CD4-positive, CD25-positive, alpha-beta regulatory T cell (primary cell): ENCODE measurements at regions not wholly inside any gene's neighbourhood (a gene's known extent, or its start where the extent isn't known, plus 50 kb on each side); places are given as distances from the start of the nearest gene placed in this dataset.

Source experiments
- ATAC-seq, 2 donors: fragments of 150-1000 bp; cut with Tn5 transposase; one replicate each; pipeline ENCODE4 v1.10.0; 2021; ENCODE audit warnings: low read depth in 2 of 2, moderate number of reproducible peaks in 2 of 2, moderate library complexity in 1 of 2
- DNase-seq, 3 donors: peaks; one replicate each; pipeline versions ENCODE4 v3.0.0 to v3.0.0-alpha.2; 2012 to 2022; ENCODE audit warnings: mixed read lengths in 1 of 3
- H3K27ac ChIP-seq: one replicate; pipeline ENCODE4 v1.7.0; 2013; ENCODE audit warnings: mild to moderate bottlenecking, low read length; ENCODE audit not compliant: insufficient read depth, poor library complexity, severe bottlenecking
- H3K27me3 ChIP-seq: one replicate; pipeline ENCODE4 v1.7.0; 2013; ENCODE audit warnings: low read length; ENCODE audit not compliant: control insufficient read depth, insufficient read depth
- H3K36me3 ChIP-seq: one replicate; pipeline ENCODE4 v1.7.0; 2013; ENCODE audit warnings: mild to moderate bottlenecking, low read length, moderate library complexity; ENCODE audit not compliant: control insufficient read depth, insufficient read depth
- H3K4me1 ChIP-seq: 2 replicates; pipeline ENCODE4 v1.7.0; 2013; ENCODE audit warnings: mild to moderate bottlenecking, low read length; ENCODE audit not compliant: insufficient read depth, control insufficient read depth, poor library complexity, severe bottlenecking
- H3K4me3 ChIP-seq: one replicate; pipeline ENCODE4 v1.7.0; 2013; ENCODE audit warnings: low read depth, mild to moderate bottlenecking, low read length, moderate library complexity
- H3K9me3 ChIP-seq, 2 experiments: 1 replicate in 1 of 2; 2 replicates in 1 of 2; pipeline ENCODE4 v1.7.0; 2013; ENCODE audit warnings: low read length in 2 of 2, mild to moderate bottlenecking in 1 of 2, moderate library complexity in 1 of 2; ENCODE audit not compliant: control insufficient read depth in 2 of 2
- H3K27ac Mint-ChIP-seq, 3 donors: one replicate each; pipeline ENCODE4 v1.8.0; 2020 to 2022; ENCODE audit warnings: mild to moderate bottlenecking in 3 of 3, mixed read lengths in 3 of 3, moderate library complexity in 2 of 3
- H3K27me3 Mint-ChIP-seq: one replicate; pipeline ENCODE4 v1.8.0; 2022; ENCODE audit warnings: mild to moderate bottlenecking, mixed read lengths
- H3K36me3 Mint-ChIP-seq: one replicate; pipeline ENCODE4 v1.8.0; 2020; ENCODE audit warnings: mixed read lengths
- H3K4me1 Mint-ChIP-seq, 4 donors: one replicate each; pipeline ENCODE4 v1.8.0; 2020 to 2022; ENCODE audit warnings: mixed read lengths in 4 of 4, mild to moderate bottlenecking in 1 of 4
- H3K4me3 Mint-ChIP-seq, 4 donors: one replicate each; pipeline ENCODE4 v1.8.0; 2020 to 2022; ENCODE audit warnings: mild to moderate bottlenecking in 4 of 4, mixed read lengths in 4 of 4, moderate library complexity in 3 of 4
- H3K9me3 Mint-ChIP-seq, 7 donors: one replicate each; pipeline ENCODE4 v1.8.0; 2020 to 2022; ENCODE audit warnings: mixed read lengths in 7 of 7, mild to moderate bottlenecking in 3 of 7, moderate library complexity in 2 of 7

DNA sequence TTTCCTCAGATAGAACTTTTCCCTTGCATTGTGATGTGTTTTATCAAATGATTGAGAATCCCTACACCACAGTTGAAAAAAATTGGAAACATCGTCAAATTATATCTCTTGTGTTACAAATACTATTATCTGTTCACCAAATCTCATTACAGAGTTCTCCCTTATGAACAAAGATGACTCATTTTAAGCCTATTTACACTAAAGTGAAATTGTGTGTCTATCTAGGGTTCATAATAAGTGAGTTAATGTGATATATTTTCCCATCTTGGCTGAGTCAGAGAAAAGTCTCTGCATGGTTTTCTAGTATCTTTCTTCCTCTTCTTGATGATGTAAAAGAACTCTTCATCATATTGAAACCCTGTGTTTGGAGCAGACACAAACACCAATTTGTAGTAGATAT, 1263.3 kb upstream of the EYS start:
- Mint-ChIP-seq H3K4me3 (no peak overlapping the region), H3K9me3 (peaks cover 0 to 17% (median 2%) of the 10 kb centered on the region in 7 donors)

GRCh38 chr6:66965227-66965626, 1258.2 kb upstream of the EYS start:
- Histone ChIP-seq H3K27me3 (no peaks in the 10 kb centered on the region), H3K9me3 (peaks cover 3 to 4% of the 10 kb centered on the region in 2 experiments), H3K4me1 (no peaks in the 10 kb centered on the region), H3K27ac (no peak overlapping the region), H3K4me3 (no peak overlapping the region), H3K36me3 (no peaks in the 10 kb centered on the region)
- Mint-ChIP-seq H3K27me3 (no peaks in the 10 kb centered on the region), H3K4me3 (no peak overlapping the region), H3K9me3 (peaks cover 3 to 20% (median 5%) of the 10 kb centered on the region in 7 donors), H3K4me1 (no peaks in the 10 kb centered on the region), H3K27ac (no peak overlapping the region), H3K36me3 (no peaks in the 10 kb centered on the region)
- ATAC-seq (no peak), DNase-seq (no peak)

More for the DNA sequence above, 1263.3 kb upstream of the EYS start:
- H3K36me3 Mint-ChIP-seq = no peaks in the 10 kb centered on the region
- H3K27me3 Mint-ChIP-seq = no peaks in the 10 kb centered on the region
- Histone ChIP-seq H3K9me3 (peaks cover 0 to 3% of the 10 kb centered on the region in 2 experiments), H3K36me3 (no peaks in the 10 kb centered on the region), H3K27me3 (no peaks in the 10 kb centered on the region), H3K4me3 (no peak overlapping the region), H3K4me1 (no peaks in the 10 kb centered on the region), H3K27ac (no peak overlapping the region)
- ATAC-seq (no peak), DNase-seq (no peak)
- H3K27ac Mint-ChIP-seq = no peak overlapping the region
- no peaks in the 10 kb centered on the region for H3K4me1 Mint-ChIP-seq

DNA sequence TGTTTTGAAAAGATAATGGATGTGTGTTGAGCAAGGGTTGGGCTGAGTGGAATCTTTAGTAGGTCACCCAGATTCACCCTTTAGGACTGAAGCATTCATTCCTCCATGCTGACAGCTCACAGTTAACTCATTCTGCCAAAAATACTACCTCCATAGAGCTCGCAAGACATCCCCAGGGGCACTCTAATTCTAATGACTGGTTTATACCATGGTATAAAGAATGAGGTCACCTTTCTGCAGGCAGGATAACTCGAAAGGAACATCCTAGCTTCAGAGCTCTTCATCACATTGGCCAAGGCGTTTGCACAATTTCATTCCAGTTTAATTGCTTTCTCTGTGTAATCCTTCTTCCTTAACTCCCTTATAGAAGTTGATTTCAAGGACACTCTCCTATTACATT, 1257.2 kb upstream of the EYS start:
- Histone ChIP-seq H3K27ac (no peak overlapping the region), H3K4me1 (no peaks in the 10 kb centered on the region), H3K4me3 (no peak overlapping the region), H3K36me3 (no peaks in the 10 kb centered on the region), H3K9me3 (peaks cover 3 to 4% of the 10 kb centered on the region in 2 experiments), H3K27me3 (no peaks in the 10 kb centered on the region)
- no peak for ATAC-seq
- no peak overlapping the region for H3K4me3 Mint-ChIP-seq
- peaks cover 4 to 16% (median 8%) of the 10 kb centered on the region in 7 donors for H3K9me3 Mint-ChIP-seq
- no peak for DNase-seq
- H3K4me1 Mint-ChIP-seq = no peaks in the 10 kb centered on the region
- H3K27me3 Mint-ChIP-seq = no peaks in the 10 kb centered on the region
- no peak overlapping the region for H3K27ac Mint-ChIP-seq
- no peaks in the 10 kb centered on the region for H3K36me3 Mint-ChIP-seq

DNA sequence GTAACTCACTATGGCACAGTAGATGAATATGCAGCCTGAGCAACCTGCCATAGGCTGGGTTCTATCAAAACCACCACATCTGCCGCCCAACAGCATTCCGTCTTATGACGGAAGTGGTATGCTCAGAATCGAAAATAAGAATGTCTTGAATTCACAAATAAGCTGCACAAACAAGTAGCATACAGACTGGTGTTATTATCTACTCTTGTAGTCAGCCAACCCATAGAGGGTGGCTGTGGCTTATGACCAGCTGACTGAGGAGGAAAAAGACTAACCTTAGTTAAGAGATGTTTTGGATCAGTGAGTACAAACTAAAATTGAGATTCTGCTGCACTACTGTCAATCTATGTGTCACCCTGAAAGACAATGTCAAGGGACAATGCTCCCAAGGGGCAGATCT, 1255.1 kb upstream of the EYS start:
- Mint-ChIP-seq H3K4me1 (no peaks in the 10 kb centered on the region), H3K36me3 (no peaks in the 10 kb centered on the region), H3K9me3 (peaks cover 4 to 15% (median 9%) of the 10 kb centered on the region in 7 donors), H3K27me3 (no peaks in the 10 kb centered on the region), H3K27ac (no peak overlapping the region), H3K4me3 (no peak overlapping the region)
- Histone ChIP-seq H3K4me1 (no peaks in the 10 kb centered on the region), H3K27ac (no peak overlapping the region), H3K36me3 (no peaks in the 10 kb centered on the region), H3K9me3 (peaks cover 3 to 4% of the 10 kb centered on the region in 2 experiments), H3K27me3 (no peaks in the 10 kb centered on the region), H3K4me3 (no peak overlapping the region)
- ATAC-seq (no peak), DNase-seq (no peak)

DNA sequence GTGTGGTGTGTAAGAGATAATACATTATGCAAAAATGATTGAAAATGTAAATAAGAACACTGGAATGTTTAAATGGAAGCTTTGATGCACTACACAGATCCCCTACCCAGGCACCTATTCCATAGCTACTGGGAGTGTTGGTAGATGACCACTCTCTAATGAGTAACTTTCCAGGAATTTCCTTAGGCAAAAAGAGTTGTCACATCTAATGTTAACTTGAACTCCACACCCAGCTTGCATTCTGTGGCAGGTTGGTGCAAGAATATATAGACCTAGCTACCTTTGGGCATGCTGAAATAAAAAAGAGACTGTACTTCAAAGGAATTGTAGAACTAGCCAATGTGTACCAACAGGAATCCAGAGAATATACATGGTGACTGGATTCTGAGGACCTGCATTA, 1254.2 kb upstream of the EYS start:
- ATAC-seq (no peak), DNase-seq (no peak)
- no peaks in the 10 kb centered on the region for H3K4me1 ChIP-seq
- Mint-ChIP-seq H3K4me3 (no peak overlapping the region), H3K36me3 (no peaks in the 10 kb centered on the region), H3K4me1 (no peaks in the 10 kb centered on the region), H3K27ac (no peak overlapping the region), H3K27me3 (no peaks in the 10 kb centered on the region), H3K9me3 (peaks cover 4 to 15% (median 9%) of the 10 kb centered on the region in 7 donors)
- H3K36me3 ChIP-seq = no peaks in the 10 kb centered on the region
- H3K27me3 ChIP-seq = no peaks in the 10 kb centered on the region
- H3K27ac ChIP-seq = no peak overlapping the region
- peaks cover 0 to 4% of the 10 kb centered on the region in 2 experiments for H3K9me3 ChIP-seq
- H3K4me3 ChIP-seq = no peak overlapping the region

- no peaks in the 10 kb centered on the region for H3K36me3 ChIP-seq
- DNase-seq (no peak), ATAC-seq (no peak)
- H3K9me3 ChIP-seq = peaks cover 0 to 4% of the 10 kb centered on the region in 2 experiments
- H3K27ac ChIP-seq = no peak overlapping the region
- Mint-ChIP-seq H3K36me3 (no peaks in the 10 kb centered on the region), H3K4me3 (no peak overlapping the region), H3K27me3 (no peaks in the 10 kb centered on the region), H3K4me1 (no peaks in the 10 kb centered on the region), H3K27ac (no peak overlapping the region), H3K9me3 (peaks cover 0 to 5% (median 2%) of the 10 kb centered on the region in 7 donors)
- no peaks in the 10 kb centered on the region for H3K4me1 ChIP-seq
- no peak overlapping the region for H3K4me3 ChIP-seq
- H3K27me3 ChIP-seq = no peaks in the 10 kb centered on the region
Measured at GRCh38 chr6:66949191-66949661, 1242.2 kb upstream of the EYS start.

GRCh38 chr6:66948106-66948505, 1241.1 kb upstream of the EYS start:
- no peak for ATAC-seq

DNA sequence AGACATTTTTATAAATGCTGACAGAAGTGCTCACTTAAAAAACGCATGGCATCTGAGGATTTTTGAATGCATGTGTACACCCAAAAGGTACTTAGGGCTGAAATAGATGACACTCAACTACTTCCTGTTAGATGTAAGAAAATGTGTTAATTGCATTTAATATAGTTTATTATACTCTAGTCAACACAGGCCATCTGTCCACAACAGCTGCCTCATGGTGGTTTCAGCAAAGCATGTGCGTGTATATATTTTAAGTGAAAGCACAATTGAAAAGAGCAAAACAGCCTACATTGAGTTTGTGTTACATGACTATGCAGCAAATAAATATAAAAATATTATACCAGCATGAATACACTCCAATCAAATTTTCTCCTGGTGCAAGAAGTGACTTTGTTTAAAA, 1233.0 kb upstream of the EYS start:
- H3K27ac Mint-ChIP-seq = no peak overlapping the region
- H3K9me3 ChIP-seq = peaks cover 7 to 14% of the 10 kb centered on the region in 2 experiments
- H3K36me3 Mint-ChIP-seq = no peaks in the 10 kb centered on the region
- H3K4me3 ChIP-seq = no peak overlapping the region
- H3K4me1 ChIP-seq = no peaks in the 10 kb centered on the region
- H3K27ac ChIP-seq = no peak overlapping the region
- no peaks in the 10 kb centered on the region for H3K36me3 ChIP-seq
- H3K9me3 Mint-ChIP-seq = peaks cover 4 to 20% (median 7%) of the 10 kb centered on the region in 7 donors
- no peak for DNase-seq
- no peaks in the 10 kb centered on the region for H3K4me1 Mint-ChIP-seq
- H3K27me3 ChIP-seq = no peaks in the 10 kb centered on the region
- no peaks in the 10 kb centered on the region for H3K27me3 Mint-ChIP-seq
- no peak for ATAC-seq
- no peak overlapping the region for H3K4me3 Mint-ChIP-seq

More at GRCh38 chr6:66948106-66948505, 1241.1 kb upstream of the EYS start:
- H3K36me3 Mint-ChIP-seq = no peaks in the 10 kb centered on the region
- H3K27ac ChIP-seq = no peak overlapping the region
- no peak overlapping the region for H3K4me3 Mint-ChIP-seq
- H3K36me3 ChIP-seq = no peaks in the 10 kb centered on the region
- peaks cover 0 to 11% (median 6%) of the 10 kb centered on the region in 7 donors for H3K9me3 Mint-ChIP-seq
- H3K4me1 ChIP-seq = no peaks in the 10 kb centered on the region
- H3K27me3 Mint-ChIP-seq = no peaks in the 10 kb centered on the region
- no peak overlapping the region for H3K4me3 ChIP-seq
- H3K27me3 ChIP-seq = no peaks in the 10 kb centered on the region
- H3K9me3 ChIP-seq = peaks cover under 1 to 4% of the 10 kb centered on the region in 2 experiments
- H3K27ac Mint-ChIP-seq = no peak overlapping the region
- DNase-seq = no peak
- H3K4me1 Mint-ChIP-seq = no peaks in the 10 kb centered on the region
